ENCODE measurements at regions not wholly inside any gene's neighbourhood (a gene's known extent, or its start where the extent isn't known, plus 50 kb on each side); places are given as distances from the start of the nearest gene placed in this dataset.

- TF ChIP-seq CTCF (IDR thresholded peaks at IDR 0.05): no peak
- H3K36me3 Mint-ChIP-seq (ENCODE audit: unreplicated experiment): no peaks in the 10 kb centered on the region
- peaks cover 8% of the 10 kb centered on the region for H3K9me3 Mint-ChIP-seq (ENCODE audit: unreplicated experiment)
- H3K4me1 Mint-ChIP-seq (ENCODE audit: unreplicated experiment): no peaks in the 10 kb centered on the region
- no peak overlapping the region for H3K4me3 Mint-ChIP-seq (ENCODE audit: unreplicated experiment)
- no peak overlapping the region for H3K27ac Mint-ChIP-seq (ENCODE audit: unreplicated experiment)
- H3K27me3 Mint-ChIP-seq (ENCODE audit: unreplicated experiment): no peaks in the 10 kb centered on the region
- no peak for DNase-seq (ENCODE audit: extremely low spot score, unreplicated experiment)
These were observed 382.4 kb upstream of the CDH4 start for GRCh38 chr20:60869625-60870024.

DNA sequence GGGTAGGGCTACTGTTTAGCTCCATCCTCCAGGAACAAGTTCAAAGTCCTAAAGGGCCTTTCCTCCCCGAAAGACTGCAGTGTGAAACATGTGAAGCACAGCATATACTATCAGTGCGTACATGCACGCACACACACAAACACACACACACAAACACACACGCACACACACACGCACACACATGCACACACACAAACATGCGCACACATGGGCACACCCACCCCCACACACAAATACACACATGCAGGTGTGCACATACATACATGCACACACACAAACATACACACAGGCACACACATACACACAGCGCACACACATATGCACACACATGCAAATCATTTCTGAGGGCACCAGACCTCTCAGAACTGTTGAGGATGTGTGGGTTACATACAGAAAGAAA, 382.0 kb upstream of the CDH4 start:
- Mint-ChIP-seq H3K4me3 (ENCODE audit: unreplicated experiment) (no peak overlapping the region), H3K36me3 (ENCODE audit: unreplicated experiment) (no peaks in the 10 kb centered on the region), H3K4me1 (ENCODE audit: unreplicated experiment) (no peaks in the 10 kb centered on the region), H3K9me3 (ENCODE audit: unreplicated experiment) (peaks cover 12% of the 10 kb centered on the region), H3K27me3 (ENCODE audit: unreplicated experiment) (no peaks in the 10 kb centered on the region), H3K27ac (ENCODE audit: unreplicated experiment) (no peak overlapping the region)
- TF ChIP-seq CTCF (IDR thresholded peaks at IDR 0.05): no peak
- no peak for DNase-seq (ENCODE audit: extremely low spot score, unreplicated experiment)

GRCh38 chr20:60872224-60872623, 379.8 kb upstream of the CDH4 start:
- DNase-seq (ENCODE audit: extremely low spot score, unreplicated experiment): no peak
- no peak overlapping the region for H3K4me3 Mint-ChIP-seq (ENCODE audit: unreplicated experiment)
- peaks cover 20% of the 10 kb centered on the region for H3K9me3 Mint-ChIP-seq (ENCODE audit: unreplicated experiment)
- H3K36me3 Mint-ChIP-seq (ENCODE audit: unreplicated experiment): no peaks in the 10 kb centered on the region
- H3K27me3 Mint-ChIP-seq (ENCODE audit: unreplicated experiment): no peaks in the 10 kb centered on the region
- no peaks in the 10 kb centered on the region for H3K4me1 Mint-ChIP-seq (ENCODE audit: unreplicated experiment)
- TF ChIP-seq CTCF (IDR thresholded peaks at IDR 0.05): no peak
- H3K27ac Mint-ChIP-seq (ENCODE audit: unreplicated experiment): no peak overlapping the region

GRCh38 chr20:60877071-60877857, 374.8 kb upstream of the CDH4 start:
- H3K4me1 Mint-ChIP-seq (ENCODE audit: unreplicated experiment): no peaks in the 10 kb centered on the region
- TF ChIP-seq CTCF (IDR thresholded peaks at IDR 0.05): no peak
- DNase-seq (ENCODE audit: extremely low spot score, unreplicated experiment): no peak
- H3K9me3 Mint-ChIP-seq (ENCODE audit: unreplicated experiment): peaks cover 20% of the 10 kb centered on the region
- H3K4me3 Mint-ChIP-seq (ENCODE audit: unreplicated experiment): no peak overlapping the region
- H3K36me3 Mint-ChIP-seq (ENCODE audit: unreplicated experiment): no peaks in the 10 kb centered on the region
- H3K27me3 Mint-ChIP-seq (ENCODE audit: unreplicated experiment): no peaks in the 10 kb centered on the region
- H3K27ac Mint-ChIP-seq (ENCODE audit: unreplicated experiment): no peak overlapping the region

- Mint-ChIP-seq H3K9me3 (ENCODE audit: unreplicated experiment) (peaks cover 12% of the 10 kb centered on the region), H3K4me1 (ENCODE audit: unreplicated experiment) (no peaks in the 10 kb centered on the region), H3K27me3 (ENCODE audit: unreplicated experiment) (no peaks in the 10 kb centered on the region), H3K36me3 (ENCODE audit: unreplicated experiment) (no peaks in the 10 kb centered on the region), H3K27ac (ENCODE audit: unreplicated experiment) (no peak overlapping the region), H3K4me3 (ENCODE audit: unreplicated experiment) (no peak overlapping the region)
- DNase-seq (ENCODE audit: extremely low spot score, unreplicated experiment): no peak
- no peak for TF ChIP-seq CTCF (IDR thresholded peaks at IDR 0.05)
These were observed 369.2 kb upstream of the CDH4 start for GRCh38 chr20:60882836-60883235.
